Upper lobe of right lung (tissue), 1 donor: ENCODE measurements at regions not wholly inside any gene's neighbourhood (a gene's known extent, or its start where the extent isn't known, plus 50 kb on each side); places are given as distances from the start of the nearest gene placed in this dataset.

ENCODE experiments used
- ATAC-seq: fragments of 200-7000 bp; cut with Tn5 transposase; one replicate; pipeline ENCODE4 v1.9.1; 2020; ENCODE audit warnings: mild to moderate bottlenecking, moderate library complexity
- DNase-seq: peaks from one replicate; pipeline ENCODE4 v3.0.0-alpha.2; 2020
- H3K27ac ChIP-seq: fragments of 200-600 bp; one replicate; pipeline ENCODE4 v1.8.0; 2022
- H3K27me3 ChIP-seq: fragments of 200-600 bp; one replicate; pipeline ENCODE4 v1.8.0; 2022; ENCODE audit warnings: mild to moderate bottlenecking
- H3K36me3 ChIP-seq: fragments of 200-600 bp; one replicate; pipeline ENCODE4 v1.8.0; 2022
- H3K4me1 ChIP-seq: fragments of 200-600 bp; one replicate; pipeline ENCODE4 v1.8.0; 2022
- H3K4me3 ChIP-seq: fragments of 200-600 bp; one replicate; pipeline ENCODE4 v1.8.0; 2022; ENCODE audit warnings: mild to moderate bottlenecking
- H3K9me3 ChIP-seq: fragments of 200-600 bp; one replicate; pipeline ENCODE4 v1.8.0; 2022
- intact Hi-C: fragments of 100-400 bp; cut with DNase I; formaldehyde crosslinking; loops from one replicate; pipeline ENCODE4 v1.11.0; 2022
- TF ChIP-seq, protein P1 (sequence below): fragments of 200-600 bp; IDR thresholded peaks from one replicate; pipeline ENCODE4 v1.8.0; 2022; ENCODE audit warnings: antibody characterized with exemption
- donor health status: DM: no; HTN: yes; CAD: no; lungs with severe emphysema.

DNA sequence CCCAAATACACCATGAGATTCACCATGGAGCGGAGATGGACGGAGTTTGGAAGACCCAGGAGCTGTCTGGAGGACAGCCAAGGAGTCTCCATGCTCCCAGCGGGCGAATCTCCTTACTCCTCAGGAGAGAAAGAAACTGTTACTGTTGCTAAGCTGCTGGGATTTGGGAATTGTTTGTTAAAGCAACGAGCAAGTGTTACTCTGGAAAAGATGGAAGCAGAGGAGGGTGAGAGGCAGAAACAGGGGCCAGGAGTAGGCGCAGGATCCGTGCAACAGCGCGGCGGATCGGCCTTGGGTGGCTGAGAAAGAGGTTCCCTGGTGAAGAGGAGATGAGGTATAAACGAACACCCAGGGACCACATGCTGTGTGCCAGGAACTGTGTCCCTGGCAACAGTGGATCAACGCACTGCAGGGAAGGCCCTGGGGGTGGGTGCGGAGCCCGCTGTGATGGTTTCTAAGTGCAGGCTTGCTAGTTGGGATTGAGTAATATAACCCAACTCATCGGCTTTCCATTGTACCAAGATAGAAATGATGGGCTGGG is 1436.4 kb downstream of the BRD1 start:
- Histone ChIP-seq H3K36me3 (no peaks in the 10 kb centered on the region), H3K4me1 (no peaks in the 10 kb centered on the region), H3K27ac (no peak overlapping the region), H3K9me3 (no peaks in the 10 kb centered on the region), H3K27me3 (no peaks in the 10 kb centered on the region), H3K4me3 (no peak overlapping the region)
- intact Hi-C loops: no loop called here
- DNase-seq (no peak), ATAC-seq (no peak)
- TF ChIP-seq, protein P1, sequence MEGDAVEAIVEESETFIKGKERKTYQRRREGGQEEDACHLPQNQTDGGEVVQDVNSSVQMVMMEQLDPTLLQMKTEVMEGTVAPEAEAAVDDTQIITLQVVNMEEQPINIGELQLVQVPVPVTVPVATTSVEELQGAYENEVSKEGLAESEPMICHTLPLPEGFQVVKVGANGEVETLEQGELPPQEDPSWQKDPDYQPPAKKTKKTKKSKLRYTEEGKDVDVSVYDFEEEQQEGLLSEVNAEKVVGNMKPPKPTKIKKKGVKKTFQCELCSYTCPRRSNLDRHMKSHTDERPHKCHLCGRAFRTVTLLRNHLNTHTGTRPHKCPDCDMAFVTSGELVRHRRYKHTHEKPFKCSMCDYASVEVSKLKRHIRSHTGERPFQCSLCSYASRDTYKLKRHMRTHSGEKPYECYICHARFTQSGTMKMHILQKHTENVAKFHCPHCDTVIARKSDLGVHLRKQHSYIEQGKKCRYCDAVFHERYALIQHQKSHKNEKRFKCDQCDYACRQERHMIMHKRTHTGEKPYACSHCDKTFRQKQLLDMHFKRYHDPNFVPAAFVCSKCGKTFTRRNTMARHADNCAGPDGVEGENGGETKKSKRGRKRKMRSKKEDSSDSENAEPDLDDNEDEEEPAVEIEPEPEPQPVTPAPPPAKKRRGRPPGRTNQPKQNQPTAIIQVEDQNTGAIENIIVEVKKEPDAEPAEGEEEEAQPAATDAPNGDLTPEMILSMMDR: no peak

DNA sequence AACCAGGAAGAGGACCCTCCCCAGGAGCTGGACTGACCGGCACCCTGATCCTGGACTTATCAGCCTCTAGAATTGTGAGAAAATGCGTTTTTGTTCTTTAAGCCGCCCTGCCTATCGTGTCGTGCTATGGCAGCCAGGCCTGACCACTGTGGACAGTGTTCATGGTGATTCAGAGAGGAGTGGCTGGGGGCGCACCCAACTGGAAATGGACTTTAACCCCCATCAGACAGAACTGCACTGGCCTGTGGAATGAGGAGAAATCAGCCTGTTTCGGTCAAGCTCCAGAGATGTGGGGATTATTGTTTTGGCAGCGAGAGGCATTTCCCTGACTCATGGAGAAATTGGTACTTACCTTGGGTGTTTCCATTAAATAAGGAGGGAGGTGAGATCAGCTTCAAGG is 1437.8 kb downstream of the BRD1 start:
- H3K36me3 ChIP-seq: no peaks in the 10 kb centered on the region
- intact Hi-C loops: no loop called here
- H3K9me3 ChIP-seq: peaks cover 9% of the 10 kb centered on the region
- TF ChIP-seq, protein P1: no peak
- DNase-seq: no peak
- H3K27me3 ChIP-seq: no peaks in the 10 kb centered on the region
- H3K27ac ChIP-seq: no peak overlapping the region
- ATAC-seq: no peak
- no peak overlapping the region for H3K4me3 ChIP-seq
- H3K4me1 ChIP-seq: no peaks in the 10 kb centered on the region

DNA sequence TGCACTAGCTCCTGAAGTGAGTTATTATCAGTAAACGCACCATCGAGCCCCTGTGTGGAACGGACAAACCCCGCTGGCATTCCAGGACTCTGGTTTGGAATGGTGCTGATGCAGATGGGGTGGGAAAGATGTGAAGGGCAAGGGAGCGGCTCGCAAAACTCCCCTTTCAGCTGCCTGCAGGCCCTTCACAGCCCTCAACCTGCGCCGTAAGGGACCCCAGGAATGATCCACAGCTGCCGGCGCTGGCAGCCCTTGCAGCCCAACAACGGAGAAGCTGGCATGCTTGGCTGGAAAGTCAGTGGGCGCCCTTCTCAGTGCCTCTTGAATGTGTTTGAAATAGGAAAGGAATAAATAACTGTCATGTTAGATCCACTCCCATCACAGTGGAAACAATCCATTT is 1445.5 kb downstream of the BRD1 start:
- peaks cover 5% of the 10 kb centered on the region for H3K27me3 ChIP-seq
- ATAC-seq (no peak), DNase-seq (peak; percentile 46)
- H3K27ac ChIP-seq: no peak overlapping the region
- TF ChIP-seq, protein P1: no peak
- H3K4me1 ChIP-seq: no peaks in the 10 kb centered on the region
- intact Hi-C loops: no loop called here
- H3K9me3 ChIP-seq: peaks cover 12% of the 10 kb centered on the region
- H3K4me3 ChIP-seq: no peak overlapping the region
- H3K36me3 ChIP-seq: no peaks in the 10 kb centered on the region

DNA sequence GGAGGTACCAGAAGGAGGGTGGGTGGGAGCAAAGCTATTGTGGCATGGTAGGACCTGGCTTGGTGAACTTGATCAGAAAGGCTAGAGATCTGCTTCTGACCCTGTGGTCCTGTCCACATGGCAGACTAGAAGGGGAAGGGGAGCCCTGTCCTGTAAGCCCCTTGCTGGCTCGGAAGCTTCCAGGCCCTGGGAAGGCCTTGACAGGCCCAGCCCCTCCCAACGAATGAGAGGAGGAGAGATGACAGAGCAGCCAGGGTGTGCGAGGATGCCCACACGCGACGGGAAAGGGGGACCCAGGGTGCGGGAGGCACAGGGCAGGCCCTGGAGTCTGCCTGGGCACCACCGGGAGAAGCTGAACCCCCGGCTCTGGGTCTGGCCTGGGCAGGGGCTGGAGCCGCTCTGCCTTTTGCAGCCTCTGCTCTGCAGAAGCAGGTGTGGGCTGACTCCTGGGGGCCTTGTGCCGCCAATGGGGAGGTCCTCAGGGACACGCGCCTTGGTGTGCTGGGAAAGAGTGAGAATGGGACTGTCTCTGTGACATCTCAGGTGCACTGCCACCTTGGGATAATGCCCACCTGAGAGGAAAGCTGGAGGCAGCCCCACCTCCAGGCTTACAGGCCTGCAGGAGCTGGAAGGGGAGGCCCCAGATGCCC is 1447.5 kb downstream of the BRD1 start:
- Histone ChIP-seq H3K27ac (no peak overlapping the region), H3K4me3 (no peak overlapping the region), H3K9me3 (peaks cover 5% of the 10 kb centered on the region), H3K36me3 (no peaks in the 10 kb centered on the region), H3K4me1 (no peaks in the 10 kb centered on the region), H3K27me3 (peaks cover 9% of the 10 kb centered on the region)
- TF ChIP-seq, protein P1: no peak
- ATAC-seq (peak; percentile 21), DNase-seq (peak; percentile 34)
- intact Hi-C loops: no loop called here

- Histone ChIP-seq H3K4me1 (no peaks in the 10 kb centered on the region), H3K36me3 (no peaks in the 10 kb centered on the region), H3K27ac (no peak overlapping the region), H3K4me3 (no peak overlapping the region), H3K9me3 (no peaks in the 10 kb centered on the region), H3K27me3 (peaks cover 9% of the 10 kb centered on the region)
- DNase-seq: peak; percentile 39
- intact Hi-C loops: no loop called here
- TF ChIP-seq, protein P1: no peak
- ATAC-seq: peak; percentile 22
Measured at GRCh38 chr22:48379371-48379770, 1448.3 kb downstream of the BRD1 start.
